ENCODE measurements at regions not wholly inside any gene's neighbourhood (a gene's known extent, or its start where the extent isn't known, plus 50 kb on each side); places are given as distances from the start of the nearest gene placed in this dataset.

GRCh38 chr3:104316118-104316517 is 1050.6 kb upstream of the ALCAM start:
- no peaks in the 10 kb centered on the region for H3K79me2 ChIP-seq (ENCODE audit: low read length)
- H3K4me1 ChIP-seq (ENCODE audit: low read length), result no peaks in the 10 kb centered on the region
- no peaks in the 10 kb centered on the region for H3K27me3 ChIP-seq (replicated peaks; ENCODE audit: insufficient read depth, low read length)
- no peaks in the 10 kb centered on the region for H3F3A ChIP-seq (ENCODE audit: insufficient read depth, low read length)
- no peak overlapping the region for H3K9ac ChIP-seq (ENCODE audit: low read length)
- no peak overlapping the region for H3K27ac ChIP-seq (ENCODE audit: low read length)
- no peak for DNase-seq
- TF ChIP-seq EZH2phosphoT487 (IDR thresholded peaks at IDR 0.05; ENCODE audit: low read length) (no peak), EZH2 (optimal IDR thresholded peaks at IDR 0.05; ENCODE audit: low read depth, low read length) (no peak), CTCF (IDR thresholded peaks at IDR 0.05; ENCODE audit: low read length) (no peak)
- no peaks in the 10 kb centered on the region for H3K9me3 ChIP-seq (replicated peaks; ENCODE audit: insufficient read depth, low read length)
- H3K4me2 ChIP-seq (ENCODE audit: low read depth, low read length), result no peak overlapping the region
- H3K36me3 ChIP-seq (replicated peaks; ENCODE audit: insufficient read depth, low read length), result no peaks in the 10 kb centered on the region
- no peaks in the 10 kb centered on the region for H4K20me1 ChIP-seq (ENCODE audit: insufficient read depth, low read length)
- H2AFZ ChIP-seq (ENCODE audit: low read length), result no peak overlapping the region
- no peak overlapping the region for H3K4me3 ChIP-seq (ENCODE audit: low read length)
- no peaks in the 10 kb centered on the region for H3K9me2 ChIP-seq (replicated peaks; ENCODE audit: insufficient read depth, low read length)

- Histone ChIP-seq H3K9me2 (replicated peaks; ENCODE audit: insufficient read depth, low read length) (no peaks in the 10 kb centered on the region), H3F3A (ENCODE audit: insufficient read depth, low read length) (no peaks in the 10 kb centered on the region), H3K36me3 (replicated peaks; ENCODE audit: insufficient read depth, low read length) (no peaks in the 10 kb centered on the region), H4K20me1 (ENCODE audit: insufficient read depth, low read length) (no peaks in the 10 kb centered on the region), H3K4me1 (ENCODE audit: low read length) (no peaks in the 10 kb centered on the region), H3K27ac (ENCODE audit: low read length) (no peak overlapping the region), H3K27me3 (replicated peaks; ENCODE audit: insufficient read depth, low read length) (no peaks in the 10 kb centered on the region), H3K9me3 (replicated peaks; ENCODE audit: insufficient read depth, low read length) (no peaks in the 10 kb centered on the region), H3K9ac (ENCODE audit: low read length) (no peak overlapping the region), H3K4me2 (ENCODE audit: low read depth, low read length) (no peak overlapping the region), H3K79me2 (ENCODE audit: low read length) (no peaks in the 10 kb centered on the region), H2AFZ (ENCODE audit: low read length) (no peak overlapping the region), H3K4me3 (ENCODE audit: low read length) (no peak overlapping the region)
- no peak for DNase-seq
- TF ChIP-seq EZH2 (optimal IDR thresholded peaks at IDR 0.05; ENCODE audit: low read depth, low read length) (no peak), CTCF (IDR thresholded peaks at IDR 0.05; ENCODE audit: low read length) (no peak), EZH2phosphoT487 (IDR thresholded peaks at IDR 0.05; ENCODE audit: low read length) (no peak)
These were observed 1043.5 kb upstream of the ALCAM start for GRCh38 chr3:104323226-104323625.

DNA sequence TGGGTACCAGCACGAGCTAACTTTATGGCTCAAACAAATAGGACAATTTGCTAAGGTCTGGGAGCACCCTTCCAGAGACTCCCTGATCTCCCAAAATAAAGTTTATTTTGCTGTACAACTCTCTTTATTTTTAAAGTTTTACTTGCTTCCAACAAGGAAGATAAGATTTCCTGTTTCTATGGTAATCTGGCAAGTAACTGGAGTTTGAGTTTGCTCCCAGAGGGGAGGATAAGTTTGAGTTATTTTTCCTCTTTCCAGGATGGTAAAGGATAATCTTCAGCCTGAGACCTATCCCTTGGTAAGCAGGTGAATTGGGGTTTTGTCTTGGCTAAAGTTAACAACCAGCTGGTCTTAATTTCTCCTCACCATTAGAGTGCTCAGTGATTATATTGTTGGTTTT is 1019.4 kb upstream of the ALCAM start:
- DNase-seq, result no peak
- H3K9me2 ChIP-seq (replicated peaks; ENCODE audit: insufficient read depth, low read length), result no peaks in the 10 kb centered on the region
- H3K36me3 ChIP-seq (replicated peaks; ENCODE audit: insufficient read depth, low read length), result no peaks in the 10 kb centered on the region
- TF ChIP-seq EZH2 (optimal IDR thresholded peaks at IDR 0.05; ENCODE audit: low read depth, low read length) (no peak), CTCF (IDR thresholded peaks at IDR 0.05; ENCODE audit: low read length) (no peak), EZH2phosphoT487 (IDR thresholded peaks at IDR 0.05; ENCODE audit: low read length) (no peak)
- H3K27me3 ChIP-seq (replicated peaks; ENCODE audit: insufficient read depth, low read length), result no peaks in the 10 kb centered on the region
- H3K4me1 ChIP-seq (ENCODE audit: low read length), result no peaks in the 10 kb centered on the region
- no peak overlapping the region for H2AFZ ChIP-seq (ENCODE audit: low read length)
- no peak overlapping the region for H3K4me3 ChIP-seq (ENCODE audit: low read length)
- H4K20me1 ChIP-seq (ENCODE audit: insufficient read depth, low read length), result no peaks in the 10 kb centered on the region
- no peak overlapping the region for H3K27ac ChIP-seq (ENCODE audit: low read length)
- no peaks in the 10 kb centered on the region for H3K79me2 ChIP-seq (ENCODE audit: low read length)
- no peaks in the 10 kb centered on the region for H3F3A ChIP-seq (ENCODE audit: insufficient read depth, low read length)
- no peak overlapping the region for H3K9ac ChIP-seq (ENCODE audit: low read length)
- no peak overlapping the region for H3K4me2 ChIP-seq (ENCODE audit: low read depth, low read length)
- H3K9me3 ChIP-seq (replicated peaks; ENCODE audit: insufficient read depth, low read length), result no peaks in the 10 kb centered on the region

All from MM.1S (cell line).